ENCODE measurements at regions not wholly inside any gene's neighbourhood (a gene's known extent, or its start where the extent isn't known, plus 50 kb on each side); places are given as distances from the start of the nearest gene placed in this dataset.

GRCh38 chr10:88036126-88036525 lies 172.7 kb downstream of the PTEN start:
- Histone ChIP-seq H4K20me1 (ENCODE audit: insufficient read depth) (no peaks in the 10 kb centered on the region), H3K27me3 (ENCODE audit: insufficient read depth, low read depth) (no peaks in the 10 kb centered on the region), H3K4me2 (no peak overlapping the region), H3K79me2 (ENCODE audit: insufficient read depth, low read depth) (no peaks in the 10 kb centered on the region), H3K36me3 (ENCODE audit: insufficient read depth) (no peaks in the 10 kb centered on the region), H3K27ac (no peak overlapping the region), H2AFZ (ENCODE audit: low read depth) (no peak overlapping the region), H3K9ac (no peak overlapping the region), H3K4me3 (IDR thresholded peaks at IDR 0.05; ENCODE audit: insufficient read depth, low read depth, low read length) (no peak overlapping the region), H3K4me1 (ENCODE audit: low read depth, poor library complexity, severe bottlenecking) (peaks cover 17% of the 10 kb centered on the region)
- no peak for TF ChIP-seq CTCF (conservative IDR thresholded peaks at IDR 0.05; ENCODE audit: low read depth, low read length)

GRCh38 chr10:88037623-88038022 lies 174.2 kb downstream of the PTEN start:
- Histone ChIP-seq H3K36me3 (ENCODE audit: insufficient read depth) (no peaks in the 10 kb centered on the region), H3K9ac (no peak overlapping the region), H3K27ac (no peak overlapping the region), H3K4me1 (ENCODE audit: low read depth, poor library complexity, severe bottlenecking) (peaks cover 16% of the 10 kb centered on the region), H3K27me3 (ENCODE audit: insufficient read depth, low read depth) (no peaks in the 10 kb centered on the region), H2AFZ (ENCODE audit: low read depth) (no peak overlapping the region), H3K4me3 (IDR thresholded peaks at IDR 0.05; ENCODE audit: insufficient read depth, low read depth, low read length) (no peak overlapping the region), H3K4me2 (no peak overlapping the region), H4K20me1 (ENCODE audit: insufficient read depth) (no peaks in the 10 kb centered on the region), H3K79me2 (ENCODE audit: insufficient read depth, low read depth) (no peaks in the 10 kb centered on the region)
- TF ChIP-seq CTCF (conservative IDR thresholded peaks at IDR 0.05; ENCODE audit: low read depth, low read length) = no peak

GRCh38 chr10:88038268-88038667 lies 174.8 kb downstream of the PTEN start:
- H3K27ac ChIP-seq = no peak overlapping the region
- H3K27me3 ChIP-seq (ENCODE audit: insufficient read depth, low read depth) = no peaks in the 10 kb centered on the region
- H3K9ac ChIP-seq = no peak overlapping the region
- no peak overlapping the region for H3K4me3 ChIP-seq (IDR thresholded peaks at IDR 0.05; ENCODE audit: insufficient read depth, low read depth, low read length)
- no peak overlapping the region for H3K4me2 ChIP-seq
- no peaks in the 10 kb centered on the region for H3K79me2 ChIP-seq (ENCODE audit: insufficient read depth, low read depth)
- peaks cover 10% of the 10 kb centered on the region for H3K4me1 ChIP-seq (ENCODE audit: low read depth, poor library complexity, severe bottlenecking)
- TF ChIP-seq CTCF (conservative IDR thresholded peaks at IDR 0.05; ENCODE audit: low read depth, low read length) = no peak
- no peaks in the 10 kb centered on the region for H3K36me3 ChIP-seq (ENCODE audit: insufficient read depth)
- H4K20me1 ChIP-seq (ENCODE audit: insufficient read depth) = no peaks in the 10 kb centered on the region
- no peak overlapping the region for H2AFZ ChIP-seq (ENCODE audit: low read depth)

GRCh38 chr10:88039496-88040200 lies 176.2 kb downstream of the PTEN start:
- H3K4me3 ChIP-seq (IDR thresholded peaks at IDR 0.05; ENCODE audit: insufficient read depth, low read depth, low read length) = no peak overlapping the region
- no peak overlapping the region for H2AFZ ChIP-seq (ENCODE audit: low read depth)
- peaks cover 7% of the 10 kb centered on the region for H3K4me1 ChIP-seq (ENCODE audit: low read depth, poor library complexity, severe bottlenecking)
- H3K4me2 ChIP-seq = no peak overlapping the region
- no peak overlapping the region for H3K9ac ChIP-seq
- no peak overlapping the region for H3K27ac ChIP-seq
- no peaks in the 10 kb centered on the region for H3K36me3 ChIP-seq (ENCODE audit: insufficient read depth)
- TF ChIP-seq CTCF (conservative IDR thresholded peaks at IDR 0.05; ENCODE audit: low read depth, low read length) = no peak
- no peaks in the 10 kb centered on the region for H3K27me3 ChIP-seq (ENCODE audit: insufficient read depth, low read depth)
- no peaks in the 10 kb centered on the region for H3K79me2 ChIP-seq (ENCODE audit: insufficient read depth, low read depth)
- no peaks in the 10 kb centered on the region for H4K20me1 ChIP-seq (ENCODE audit: insufficient read depth)
